HG03097 (cell line): ENCODE measurements at regions not wholly inside any gene's neighbourhood (a gene's known extent, or its start where the extent isn't known, plus 50 kb on each side); places are given as distances from the start of the nearest gene placed in this dataset.

Experiments used
- ATAC-seq: cut with Tn5 transposase; IDR thresholded peaks from one replicate; pipeline ENCODE4 v1.9.1; 2021; ENCODE audit not compliant: unreplicated experiment, low FRiP score

DNA sequence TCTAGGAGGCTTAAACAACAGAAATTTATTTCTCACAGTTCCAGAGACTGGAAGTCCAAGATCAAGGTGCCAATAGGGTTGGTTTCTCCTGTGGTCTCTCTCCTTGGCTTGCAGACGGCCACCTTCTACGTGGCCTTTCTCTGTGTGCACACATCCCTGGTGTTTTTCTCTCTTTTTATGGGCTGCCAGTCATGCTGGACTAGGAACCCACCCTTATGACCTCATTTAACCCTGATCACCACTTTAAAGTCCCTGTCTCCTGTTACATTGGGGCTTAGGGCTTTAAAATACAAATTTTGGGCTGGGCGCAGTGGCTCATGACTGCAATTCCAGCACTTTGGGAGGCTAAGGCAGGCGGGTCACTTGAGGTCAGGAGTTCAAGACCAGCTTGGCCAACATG, 157.1 kb downstream of the TLE1 start:
- ATAC-seq, result no peak

- ATAC-seq, result no peak
Measured at GRCh38 chr9:81531511-81531910, 157.8 kb downstream of the TLE1 start.

DNA sequence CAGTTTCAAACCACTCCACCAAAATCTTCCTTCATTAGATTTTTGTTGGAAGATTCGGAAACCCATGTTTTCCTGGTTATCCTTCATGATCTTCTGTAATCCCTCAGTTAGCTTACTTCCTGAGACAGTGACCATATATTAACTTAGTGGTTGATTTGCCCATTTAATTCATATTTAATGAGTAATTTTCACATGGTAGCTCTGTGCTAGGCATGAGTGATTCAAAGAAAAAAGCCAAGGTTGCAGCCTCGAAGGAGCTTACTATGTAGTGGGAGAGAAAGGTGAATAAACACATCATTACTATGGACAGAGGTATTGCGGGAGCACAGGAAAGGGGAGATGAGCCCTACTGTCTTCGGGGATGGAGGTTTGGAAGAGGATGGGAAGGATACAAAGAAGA, 158.5 kb downstream of the TLE1 start:
- no peak for ATAC-seq

DNA sequence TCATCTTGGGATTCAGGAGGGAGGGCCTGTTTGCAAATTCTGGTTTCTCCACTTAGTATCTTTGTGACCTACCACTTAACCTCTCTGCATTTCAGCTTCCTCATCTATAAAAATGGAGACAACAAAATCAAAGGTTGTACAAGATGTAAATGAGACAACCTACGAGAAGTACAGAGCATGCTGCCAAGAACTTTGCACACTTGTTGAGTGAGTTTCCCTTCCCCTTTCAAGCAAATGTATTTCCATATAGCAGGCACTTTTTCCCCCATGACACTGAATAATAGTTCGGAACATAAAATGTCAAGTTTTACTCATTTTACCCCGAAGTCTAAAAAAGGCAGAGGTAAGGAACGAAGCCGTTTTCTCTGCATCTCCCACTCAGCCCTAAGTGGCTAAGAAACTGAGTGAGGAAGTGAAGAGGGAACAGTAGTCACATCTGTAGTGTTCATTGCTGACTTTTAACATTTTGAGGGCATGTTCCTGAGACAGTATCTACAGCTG, 159.0 kb downstream of the TLE1 start:
- no peak for ATAC-seq

DNA sequence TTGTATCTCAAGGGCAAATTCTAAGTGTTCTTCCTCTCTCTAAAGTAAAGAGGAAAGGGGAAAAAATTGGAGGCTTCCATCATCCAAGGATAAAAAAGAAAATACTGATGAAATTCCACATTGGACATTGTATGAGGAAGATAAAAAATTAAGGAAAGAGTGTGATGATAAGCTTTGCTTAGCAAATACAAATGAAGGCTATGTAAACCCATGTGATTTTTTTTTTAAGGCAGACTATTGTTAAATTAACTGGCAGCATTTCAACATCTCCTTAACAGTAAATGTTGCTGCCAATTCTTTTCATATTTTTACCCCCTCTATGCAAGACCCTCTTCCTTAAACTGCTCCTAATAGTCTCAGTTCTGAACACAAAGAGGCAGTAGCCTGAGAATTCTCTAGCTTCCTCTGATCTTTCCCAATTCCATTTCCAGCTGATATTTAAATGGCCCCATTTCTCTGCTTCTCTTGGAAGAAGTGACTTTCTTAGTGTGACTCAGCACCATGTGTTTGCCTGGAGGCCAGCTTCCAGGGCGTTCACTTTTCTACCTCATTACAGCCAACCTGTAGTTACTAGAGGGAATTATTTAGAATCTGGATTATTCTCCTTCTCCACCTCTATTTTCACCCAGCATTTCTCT, 159.7 kb downstream of the TLE1 start:
- ATAC-seq, result no peak

- no peak for ATAC-seq
Measured at GRCh38 chr9:81526587-81526986, 162.8 kb downstream of the TLE1 start.

GRCh38 chr9:81522716-81523551, 166.4 kb downstream of the TLE1 start:
- ATAC-seq, result no peak

DNA sequence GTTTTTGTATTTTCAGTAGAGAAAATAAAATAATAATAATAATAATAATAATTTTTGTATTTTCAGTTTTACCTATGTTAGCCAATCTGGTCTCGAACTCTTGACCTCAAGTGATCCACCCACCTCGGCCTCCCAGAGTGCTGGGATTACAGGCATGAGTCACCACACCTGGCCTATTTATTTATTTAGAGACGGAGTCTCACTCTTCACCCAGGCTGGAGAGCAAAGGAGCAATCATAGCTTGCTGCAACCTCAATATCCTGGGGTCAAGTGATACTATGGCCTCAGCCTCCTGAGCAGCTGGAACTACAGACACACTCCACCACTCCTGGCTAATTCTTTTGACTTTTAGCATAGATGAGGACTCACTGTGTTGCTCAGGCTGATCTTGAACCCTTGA, 167.5 kb downstream of the TLE1 start:
- no peak for ATAC-seq

- no peak for ATAC-seq
Measured at GRCh38 chr9:81519816-81520495, 169.4 kb downstream of the TLE1 start.

- ATAC-seq, result no peak
Measured at GRCh38 chr9:81517954-81518353, 171.4 kb downstream of the TLE1 start.

- no peak for ATAC-seq
Measured at GRCh38 chr9:81513059-81513458, 176.3 kb downstream of the TLE1 start.

- ATAC-seq, result no peak
Measured at GRCh38 chr9:81512641-81513040, 176.7 kb downstream of the TLE1 start.

- no peak for ATAC-seq
Measured at GRCh38 chr9:81508476-81508875, 180.9 kb downstream of the TLE1 start.

- no peak for ATAC-seq
Measured at GRCh38 chr9:81506941-81507864, 182.1 kb downstream of the TLE1 start.

DNA sequence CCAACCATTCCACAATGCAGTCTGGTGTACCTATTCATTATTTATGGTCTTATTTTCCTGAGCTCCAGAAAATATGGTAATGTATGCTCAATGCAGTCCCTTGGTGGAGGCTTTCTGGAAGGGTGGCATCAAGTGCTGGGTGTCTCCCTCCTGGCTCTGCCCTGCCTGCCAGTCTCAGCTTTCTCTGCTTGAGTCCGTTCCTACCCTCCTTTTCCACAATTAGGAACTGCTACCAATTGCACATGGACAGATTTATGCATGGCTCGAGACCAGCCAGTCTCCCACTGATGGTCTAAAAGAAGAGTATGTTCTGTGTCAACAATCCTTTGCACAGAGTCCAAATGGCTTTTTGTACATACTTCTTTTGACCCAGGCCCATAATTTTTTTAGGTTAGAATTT, 189.8 kb downstream of the TLE1 start:
- ATAC-seq, result no peak

DNA sequence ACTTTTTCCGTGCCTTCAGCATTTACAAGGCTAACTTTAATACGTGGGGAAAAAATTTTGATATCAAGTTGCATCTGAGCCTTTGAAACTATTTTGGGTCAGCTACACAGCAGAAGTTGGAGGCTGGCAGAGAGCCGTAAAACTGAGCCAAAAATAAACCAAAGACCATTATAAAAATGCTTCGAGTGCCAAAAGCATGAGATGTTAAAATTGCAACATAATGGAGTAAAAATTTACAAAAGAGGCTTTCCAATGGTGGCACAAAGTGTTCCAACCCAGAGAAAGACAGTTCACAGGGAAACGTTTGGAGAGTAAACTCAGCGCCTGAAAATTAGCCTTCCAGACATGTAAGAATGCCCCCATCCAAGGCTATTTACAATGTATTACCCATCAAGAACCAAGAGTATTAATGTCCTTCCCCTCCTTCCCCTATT, 190.3 kb downstream of the TLE1 start:
- ATAC-seq, result no peak

DNA sequence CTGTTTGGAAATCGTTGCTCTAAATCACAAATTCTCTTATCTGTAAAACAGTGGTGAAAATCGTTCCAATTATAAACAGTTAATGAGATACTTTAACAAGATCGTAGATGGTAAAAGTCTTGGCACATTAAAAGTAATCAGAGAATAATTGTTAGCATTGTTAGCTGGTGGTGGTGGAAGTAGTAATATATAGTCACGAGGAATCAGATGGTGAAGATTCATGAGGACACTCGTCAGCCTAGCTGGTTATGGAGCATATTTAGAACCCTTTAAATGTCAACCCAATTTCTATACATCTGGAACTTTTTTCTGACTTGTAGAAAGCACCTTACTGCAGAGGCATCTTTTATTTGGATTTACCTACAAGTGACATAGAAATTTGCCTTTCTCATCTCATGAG, 190.8 kb downstream of the TLE1 start:
- no peak for ATAC-seq

GRCh38 chr9:81497091-81497490, 192.3 kb downstream of the TLE1 start:
- ATAC-seq, result no peak

DNA sequence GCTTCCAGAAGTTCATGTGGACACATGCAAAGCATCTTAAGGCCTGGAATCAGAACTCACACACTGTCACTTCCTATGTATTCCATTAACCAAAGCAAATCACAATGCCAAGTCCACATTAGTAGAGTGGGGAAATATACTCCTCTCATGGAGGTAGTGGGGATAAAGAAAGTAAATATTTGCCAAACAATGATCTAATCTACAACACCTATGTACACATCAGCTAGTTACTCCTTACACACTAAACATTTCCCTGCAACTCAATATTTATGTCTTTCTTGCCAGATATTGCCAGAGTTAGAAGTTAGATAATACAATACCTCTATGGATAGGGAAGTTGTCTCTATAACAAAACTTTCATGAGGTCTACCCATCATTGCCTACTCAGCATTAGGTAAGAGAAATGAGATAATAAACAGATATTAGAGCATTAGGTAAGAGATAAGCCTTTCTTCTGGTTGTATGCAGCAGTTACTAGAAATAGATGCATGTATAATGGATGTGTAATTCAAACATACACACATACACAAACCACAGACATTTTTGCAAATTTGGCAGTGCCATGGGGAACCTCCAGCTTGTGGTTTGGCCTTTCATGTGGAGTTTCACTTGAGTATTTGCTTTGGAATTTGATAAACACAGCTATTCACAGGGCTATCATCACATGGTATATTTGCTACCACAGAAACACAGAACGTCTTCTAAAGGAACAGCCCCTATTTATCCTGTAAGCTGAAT, 196.5 kb downstream of the TLE1 start:
- no peak for ATAC-seq
